Liver (tissue), 8 donors: ENCODE measurements at regions not wholly inside any gene's neighbourhood (a gene's known extent, or its start where the extent isn't known, plus 50 kb on each side); places are given as distances from the start of the nearest gene placed in this dataset.

Source experiments
- DNase-seq: peaks from one replicate; pipeline ENCODE4 v3.0.0-alpha.2; 2017; ENCODE audit warnings: low spot score
- H3K27ac ChIP-seq, 2 donors: one replicate each; pipeline ENCODE4 v1.7.0; 2013; ENCODE audit warnings: inconsistent platforms in 2 of 2, low read length in 2 of 2, control low read depth in 1 of 2, low read depth in 1 of 2, mild to moderate bottlenecking in 1 of 2
- H3K27me3 ChIP-seq, 4 donors: one replicate each; pipeline versions ENCODE4 v1.6.1 to v1.7.0; 2013; ENCODE audit warnings: low read length in 3 of 4, inconsistent platforms in 1 of 4, mild to moderate bottlenecking in 1 of 4, moderate library complexity in 1 of 4; ENCODE audit not compliant: control insufficient read depth in 4 of 4, insufficient read depth in 4 of 4
- H3K36me3 ChIP-seq, 4 donors: one replicate each; pipeline versions ENCODE4 v1.6.1 to v1.7.0; 2013; ENCODE audit warnings: low read length in 3 of 4, mild to moderate bottlenecking in 3 of 4, low read depth in 1 of 4, moderate library complexity in 1 of 4; ENCODE audit not compliant: control insufficient read depth in 4 of 4, insufficient read depth in 3 of 4
- H3K4me1 ChIP-seq, 4 donors: one replicate each; pipeline versions ENCODE4 v1.6.1 to v1.7.0; 2013; ENCODE audit warnings: low read length in 3 of 4, mild to moderate bottlenecking in 3 of 4, moderate library complexity in 1 of 4; ENCODE audit not compliant: control insufficient read depth in 4 of 4, insufficient read depth in 4 of 4
- H3K4me3 ChIP-seq, 3 donors: one replicate each; pipeline versions ENCODE4 v1.6.1 to v1.7.0; 2013; ENCODE audit warnings: low read length in 3 of 3, control low read depth in 1 of 3, low read depth in 1 of 3, mild to moderate bottlenecking in 1 of 3
- H3K9ac ChIP-seq, 2 donors: one replicate each; pipeline ENCODE4 v1.7.0; 2013; ENCODE audit warnings: low read length in 2 of 2, mild to moderate bottlenecking in 2 of 2, moderate library complexity in 2 of 2, control low read depth in 1 of 2, low read depth in 1 of 2
- H3K9me3 ChIP-seq, 4 donors: one replicate each; pipeline versions ENCODE4 v1.6.1 to v1.7.0; 2013; ENCODE audit warnings: low read length in 3 of 4; ENCODE audit not compliant: control insufficient read depth in 4 of 4
- EGR1 ChIP-seq, 2 donors: IDR thresholded peaks; 2 replicates each; pipeline ENCODE4 v1.6.1; 2016 to 2018; ENCODE audit warnings: antibody characterized with exemption in 2 of 2, low read depth in 2 of 2
- FOXA1 ChIP-seq: IDR thresholded peaks from 2 replicates; pipeline ENCODE4 v1.6.1; 2016; ENCODE audit warnings: antibody characterized with exemption
- FOXA2 ChIP-seq: IDR thresholded peaks from 2 replicates; pipeline ENCODE4 v1.6.1; 2016; ENCODE audit warnings: antibody characterized with exemption
- GABPA ChIP-seq, 2 donors: IDR thresholded peaks in 1 of 2; conservative IDR thresholded peaks in 1 of 2; 2 replicates each; pipeline ENCODE4 v1.6.1; 2016; ENCODE audit warnings: antibody characterized with exemption in 2 of 2, mild to moderate bottlenecking in 1 of 2, moderate library complexity in 1 of 2
- HNF4A ChIP-seq, 2 donors: conservative IDR thresholded peaks; 2 replicates each; pipeline ENCODE4 v1.6.1; 2016; ENCODE audit warnings: antibody characterized with exemption in 2 of 2, mild to moderate bottlenecking in 2 of 2
- HNF4G ChIP-seq: IDR thresholded peaks from 2 replicates; pipeline ENCODE4 v1.6.1; 2016; ENCODE audit warnings: antibody characterized with exemption
- JUND ChIP-seq, 2 donors: IDR thresholded peaks; 2 replicates each; pipeline ENCODE4 v1.6.1; 2016; ENCODE audit warnings: antibody characterized with exemption in 2 of 2
- MAX ChIP-seq: IDR thresholded peaks from 2 replicates; pipeline ENCODE4 v1.6.1; 2016; ENCODE audit warnings: antibody characterized with exemption
- NR2F2 ChIP-seq: IDR thresholded peaks from 2 replicates; pipeline ENCODE4 v1.6.1; 2016; ENCODE audit warnings: antibody characterized with exemption
- RAD21 ChIP-seq, 2 donors: IDR thresholded peaks; 2 replicates each; pipeline ENCODE4 v1.6.1; 2016; ENCODE audit warnings: antibody characterized with exemption in 2 of 2, mild to moderate bottlenecking in 2 of 2
- RXRA ChIP-seq, 2 donors: IDR thresholded peaks; 2 replicates each; pipeline ENCODE4 v1.6.1; 2017 to 2018; ENCODE audit warnings: antibody characterized with exemption in 2 of 2, mild to moderate bottlenecking in 1 of 2
- SP1 ChIP-seq: IDR thresholded peaks from 2 replicates; pipeline ENCODE4 v1.6.1; 2018; ENCODE audit warnings: antibody characterized with exemption, mild to moderate bottlenecking
- TAF1 ChIP-seq: conservative IDR thresholded peaks from 2 replicates; pipeline ENCODE4 v1.6.1; 2016; ENCODE audit warnings: antibody characterized with exemption, mild to moderate bottlenecking
- YY1 ChIP-seq: IDR thresholded peaks from 2 replicates; pipeline ENCODE4 v1.6.1; 2016; ENCODE audit warnings: antibody characterized with exemption, mild to moderate bottlenecking
- ZBTB33 ChIP-seq: IDR thresholded peaks from 2 replicates; pipeline ENCODE4 v1.6.1; 2016; ENCODE audit warnings: antibody characterized with exemption
- WGBS: extraction: QIAGEN DNeasy Blood & Tissue Kit; methylation state at CpG from one replicate; pipeline ENCODE4 v1.1.7; 2013; 5-methylcytosine and 5-hydroxymethylcytosine counted together
- TF ChIP-seq, protein P1 (sequence below): fragments of 150-350 bp; IDR thresholded peaks from 2 replicates; pipeline ENCODE4 v1.5.1; 2017; ENCODE audit warnings: improper control_type of control experiment, low read depth, low read length; ENCODE audit not compliant: missing input control
- donor health status: healthy.
- donor health status: healthy.
- donor health status: healthy.
- donor health status: healthy.
- donor health status: healthy.

DNA sequence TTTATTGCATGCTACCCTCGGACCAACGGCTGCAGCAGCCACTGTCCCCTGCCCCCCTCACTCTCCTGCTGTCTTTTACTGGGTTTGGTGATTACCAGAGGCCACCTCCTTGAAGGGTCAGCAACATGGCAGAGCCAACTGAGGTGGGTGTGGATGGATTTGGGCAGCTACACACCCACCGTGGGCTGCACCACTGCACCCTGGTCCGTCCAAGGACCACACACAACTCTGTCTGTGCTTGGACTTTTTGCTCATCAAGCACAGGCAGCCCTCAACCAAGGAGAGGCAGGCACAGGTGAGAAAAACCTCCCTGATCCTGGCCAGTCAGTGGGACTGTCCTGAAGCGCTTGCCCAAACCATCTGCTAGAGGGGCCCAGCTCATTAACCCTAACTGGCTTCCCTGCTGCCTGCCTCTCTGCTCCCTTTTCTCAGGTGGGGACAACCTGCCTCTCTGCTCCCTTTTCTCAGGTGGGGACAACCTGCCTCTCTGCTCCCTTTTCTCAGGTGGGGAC lies 239.5 kb upstream of the PITRM1 start:
- Histone ChIP-seq H3K27me3 (no peaks in the 10 kb centered on the region), H3K4me3 (no peak overlapping the region), H3K36me3 (no peaks in the 10 kb centered on the region), H3K27ac (no peak overlapping the region), H3K9ac (no peak overlapping the region), H3K4me1 (no peaks in the 10 kb centered on the region), H3K9me3 (no peaks in the 10 kb centered on the region)
- DNase-seq, result peak; percentile 12
- TF ChIP-seq GABPA (IDR thresholded peaks at IDR 0.05 in 1 of 2, conservative IDR thresholded peaks at IDR 0.05 in 1 of 2) (no peak), RAD21 (IDR thresholded peaks at IDR 0.05) (no peak)
- 89% methylated on average over 5 of the region's 5 CpGs for WGBS

- Histone ChIP-seq H3K36me3 (no peaks in the 10 kb centered on the region), H3K27ac (no peak overlapping the region), H3K27me3 (no peaks in the 10 kb centered on the region), H3K4me1 (no peaks in the 10 kb centered on the region), H3K9ac (no peak overlapping the region), H3K4me3 (no peak overlapping the region), H3K9me3 (no peaks in the 10 kb centered on the region)
- no peak for TF ChIP-seq RAD21 (IDR thresholded peaks at IDR 0.05)
- WGBS, result 60% methylated on average over 3 of the region's 3 CpGs
- no peak for DNase-seq
Measured at GRCh38 chr10:3411044-3411443, 238.5 kb upstream of the PITRM1 start.

GRCh38 chr10:3409928-3410327 lies 237.3 kb upstream of the PITRM1 start:
- Histone ChIP-seq H3K4me1 (no peaks in the 10 kb centered on the region), H3K36me3 (no peaks in the 10 kb centered on the region), H3K27me3 (no peaks in the 10 kb centered on the region), H3K9me3 (no peaks in the 10 kb centered on the region), H3K4me3 (no peak overlapping the region), H3K27ac (no peak overlapping the region), H3K9ac (no peak overlapping the region)
- WGBS, result 97% methylated on average over 4 of the region's 4 CpGs
- no peak for DNase-seq
- TF ChIP-seq HNF4A (conservative IDR thresholded peaks at IDR 0.05) (no peak), MAX (no peak), FOXA2 (no peak)

- Histone ChIP-seq H3K9ac (no peak overlapping the region), H3K9me3 (no peaks in the 10 kb centered on the region), H3K27me3 (peaks cover 0 to 3% (median 0%) of the 10 kb centered on the region in 4 donors), H3K4me3 (no peak overlapping the region), H3K4me1 (no peaks in the 10 kb centered on the region), H3K36me3 (no peaks in the 10 kb centered on the region), H3K27ac (no peak overlapping the region)
- 57% methylated on average over 6 of the region's 6 CpGs for WGBS
- no peak for TF ChIP-seq MAX
- TF ChIP-seq EGR1 (IDR thresholded peaks at IDR 0.05; ENCODE audit: low read depth in 2 of 2), result no peak
- TF ChIP-seq TAF1, result no peak
- TF ChIP-seq HNF4G, result no peak
- no peak for TF ChIP-seq YY1
- no peak for TF ChIP-seq NR2F2
- no peak for TF ChIP-seq GABPA (IDR thresholded peaks at IDR 0.05 in 1 of 2, conservative IDR thresholded peaks at IDR 0.05 in 1 of 2)
- TF ChIP-seq FOXA1, result no peak
- no peak for TF ChIP-seq RXRA (IDR thresholded peaks at IDR 0.05)
- TF ChIP-seq, protein P1, sequence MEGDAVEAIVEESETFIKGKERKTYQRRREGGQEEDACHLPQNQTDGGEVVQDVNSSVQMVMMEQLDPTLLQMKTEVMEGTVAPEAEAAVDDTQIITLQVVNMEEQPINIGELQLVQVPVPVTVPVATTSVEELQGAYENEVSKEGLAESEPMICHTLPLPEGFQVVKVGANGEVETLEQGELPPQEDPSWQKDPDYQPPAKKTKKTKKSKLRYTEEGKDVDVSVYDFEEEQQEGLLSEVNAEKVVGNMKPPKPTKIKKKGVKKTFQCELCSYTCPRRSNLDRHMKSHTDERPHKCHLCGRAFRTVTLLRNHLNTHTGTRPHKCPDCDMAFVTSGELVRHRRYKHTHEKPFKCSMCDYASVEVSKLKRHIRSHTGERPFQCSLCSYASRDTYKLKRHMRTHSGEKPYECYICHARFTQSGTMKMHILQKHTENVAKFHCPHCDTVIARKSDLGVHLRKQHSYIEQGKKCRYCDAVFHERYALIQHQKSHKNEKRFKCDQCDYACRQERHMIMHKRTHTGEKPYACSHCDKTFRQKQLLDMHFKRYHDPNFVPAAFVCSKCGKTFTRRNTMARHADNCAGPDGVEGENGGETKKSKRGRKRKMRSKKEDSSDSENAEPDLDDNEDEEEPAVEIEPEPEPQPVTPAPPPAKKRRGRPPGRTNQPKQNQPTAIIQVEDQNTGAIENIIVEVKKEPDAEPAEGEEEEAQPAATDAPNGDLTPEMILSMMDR, result no peak
- TF ChIP-seq SP1, result no peak
- TF ChIP-seq ZBTB33, result no peak
- no peak for TF ChIP-seq RAD21 (IDR thresholded peaks at IDR 0.05)
- no peak for TF ChIP-seq JUND (IDR thresholded peaks at IDR 0.05)
- DNase-seq, result no peak
Measured at GRCh38 chr10:3408603-3409365, 236.2 kb upstream of the PITRM1 start.
